Nephron (organoid): ENCODE measurements at regions not wholly inside any gene's neighbourhood (a gene's known extent, or its start where the extent isn't known, plus 50 kb on each side); places are given as distances from the start of the nearest gene placed in this dataset.

ENCODE experiments used
- H3K27ac Mint-ChIP-seq, 3 experiments: 2 replicates each; pipeline ENCODE4 v1.8.0; 2020; ENCODE audit warnings: mixed read lengths in 3 of 3, mild to moderate bottlenecking in 2 of 3, moderate library complexity in 1 of 3
- H3K27me3 Mint-ChIP-seq: 2 replicates; pipeline ENCODE4 v1.8.0; 2021; ENCODE audit warnings: low read depth, mild to moderate bottlenecking, moderate library complexity, mixed read lengths
- H3K36me3 Mint-ChIP-seq: 2 replicates; pipeline ENCODE4 v1.8.0; 2020; ENCODE audit warnings: low read depth, mixed read lengths
- H3K4me1 Mint-ChIP-seq: 2 replicates; pipeline ENCODE4 v1.8.0; 2020; ENCODE audit warnings: mixed read lengths
- H3K4me3 Mint-ChIP-seq, 3 experiments: 2 replicates each; pipeline ENCODE4 v1.8.0; 2020; ENCODE audit warnings: mild to moderate bottlenecking in 3 of 3, mixed read lengths in 3 of 3, moderate library complexity in 2 of 3
- H3K9me3 Mint-ChIP-seq: 2 replicates; pipeline ENCODE4 v1.8.0; 2020; ENCODE audit warnings: mixed read lengths
- CTCF ChIP-seq, 3 experiments: fragments of 200-600 bp; sonication (generic); IDR thresholded peaks; one replicate each; pipeline ENCODE4 v1.5.0; 2021; ENCODE audit warnings: antibody characterized with exemption in 3 of 3; ENCODE audit not compliant: unreplicated experiment in 3 of 3

GRCh38 chr12:112590281-112590680 lies 171.5 kb downstream of the PTPN11 start:
- Mint-ChIP-seq H3K27me3 (peaks cover 27% of the 10 kb centered on the region), H3K4me1 (no peaks in the 10 kb centered on the region), H3K4me3 (no peak overlapping the region), H3K27ac (no peak overlapping the region), H3K36me3 (no peaks in the 10 kb centered on the region), H3K9me3 (no peaks in the 10 kb centered on the region)
- no peak for TF ChIP-seq CTCF (IDR thresholded peaks at IDR 0.05; ENCODE audit: unreplicated experiment in 3 of 3)

DNA sequence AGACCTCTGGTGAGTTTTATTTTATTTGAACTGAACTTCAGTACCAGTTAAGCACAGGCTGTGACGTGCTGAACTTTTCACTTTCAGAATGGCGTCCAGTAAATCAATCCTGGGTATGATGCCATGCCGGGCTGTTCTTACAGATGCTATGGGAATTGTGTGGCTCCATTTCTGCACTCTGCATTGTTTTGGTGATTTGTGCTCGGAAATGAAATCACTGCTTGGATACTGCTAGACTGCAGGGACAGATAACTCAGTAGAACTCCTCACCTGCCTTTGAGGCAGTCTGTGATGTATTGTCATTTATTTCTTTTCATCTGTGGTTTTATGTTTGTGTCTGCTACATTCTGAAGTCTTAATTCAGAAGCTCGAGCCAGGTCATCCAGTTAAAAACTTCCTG lies 172.7 kb downstream of the PTPN11 start:
- TF ChIP-seq CTCF (IDR thresholded peaks at IDR 0.05; ENCODE audit: unreplicated experiment in 3 of 3): no peak
- Mint-ChIP-seq H3K4me3 (no peak overlapping the region), H3K36me3 (no peaks in the 10 kb centered on the region), H3K27me3 (peaks cover 36% of the 10 kb centered on the region), H3K27ac (no peak overlapping the region), H3K4me1 (no peaks in the 10 kb centered on the region), H3K9me3 (no peaks in the 10 kb centered on the region)

DNA sequence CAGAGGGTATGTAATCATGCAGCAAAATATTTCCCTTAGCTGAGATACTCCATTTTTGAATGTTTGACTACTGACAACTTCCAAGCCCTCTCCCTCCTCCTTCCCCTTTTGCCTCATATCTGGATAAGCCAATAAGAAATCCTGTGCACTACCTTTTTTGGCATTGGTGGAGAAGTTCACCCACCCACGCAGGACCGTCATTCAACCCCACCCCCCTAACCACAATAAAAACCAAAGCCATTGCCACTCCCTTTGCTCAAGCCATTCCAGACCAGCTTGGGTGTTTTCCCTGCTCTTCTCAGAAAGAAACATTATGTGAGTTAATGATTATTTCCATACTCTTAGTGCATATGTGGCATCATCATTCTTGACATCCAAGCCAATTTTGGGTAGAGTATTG lies 176.7 kb downstream of the PTPN11 start:
- H3K4me1 Mint-ChIP-seq: no peaks in the 10 kb centered on the region
- no peaks in the 10 kb centered on the region for H3K9me3 Mint-ChIP-seq
- H3K4me3 Mint-ChIP-seq: no peak overlapping the region
- TF ChIP-seq CTCF (IDR thresholded peaks at IDR 0.05; ENCODE audit: unreplicated experiment in 3 of 3): no peak
- no peak overlapping the region for H3K27ac Mint-ChIP-seq
- H3K27me3 Mint-ChIP-seq: peaks cover 26% of the 10 kb centered on the region
- H3K36me3 Mint-ChIP-seq: no peaks in the 10 kb centered on the region

DNA sequence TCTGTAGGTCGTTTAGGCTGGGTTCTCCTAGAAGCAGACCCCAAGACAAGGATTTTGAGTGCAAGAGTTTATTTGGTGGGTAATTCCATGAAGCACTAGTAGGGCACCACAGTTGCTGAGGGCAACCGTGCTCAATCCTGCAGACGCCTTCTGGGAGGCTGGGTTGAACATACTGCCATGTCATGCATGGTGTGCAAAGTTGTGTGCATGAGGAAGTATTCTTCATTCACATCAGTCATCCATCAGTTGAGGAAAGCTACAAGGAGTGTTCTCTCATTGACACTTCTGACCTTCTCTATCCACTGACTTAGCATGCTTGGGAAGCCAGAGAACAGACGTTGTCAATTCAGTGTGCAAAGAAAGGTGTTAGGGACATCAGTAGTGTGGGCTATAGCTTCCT lies 179.2 kb downstream of the PTPN11 start:
- H3K27me3 Mint-ChIP-seq: peaks cover 36% of the 10 kb centered on the region
- H3K4me3 Mint-ChIP-seq: no peak overlapping the region
- H3K9me3 Mint-ChIP-seq: no peaks in the 10 kb centered on the region
- H3K4me1 Mint-ChIP-seq: no peaks in the 10 kb centered on the region
- H3K27ac Mint-ChIP-seq: no peak overlapping the region
- TF ChIP-seq CTCF (IDR thresholded peaks at IDR 0.05; ENCODE audit: unreplicated experiment in 3 of 3): no peak
- no peaks in the 10 kb centered on the region for H3K36me3 Mint-ChIP-seq

GRCh38 chr12:112598626-112599025 lies 179.9 kb downstream of the PTPN11 start:
- TF ChIP-seq CTCF (IDR thresholded peaks at IDR 0.05; ENCODE audit: unreplicated experiment in 3 of 3): no peak
- H3K27me3 Mint-ChIP-seq: peaks cover 38% of the 10 kb centered on the region

GRCh38 chr12:112599871-112600270 lies 181.1 kb downstream of the PTPN11 start:
- H3K4me3 Mint-ChIP-seq: no peak overlapping the region
- H3K27ac Mint-ChIP-seq: no peak overlapping the region
- no peaks in the 10 kb centered on the region for H3K4me1 Mint-ChIP-seq
- no peaks in the 10 kb centered on the region for H3K36me3 Mint-ChIP-seq
- no peaks in the 10 kb centered on the region for H3K9me3 Mint-ChIP-seq
- no peak for TF ChIP-seq CTCF (IDR thresholded peaks at IDR 0.05; ENCODE audit: unreplicated experiment in 3 of 3)
- peaks cover 45% of the 10 kb centered on the region for H3K27me3 Mint-ChIP-seq

More at GRCh38 chr12:112598626-112599025, 179.9 kb downstream of the PTPN11 start:
- Mint-ChIP-seq H3K4me1 (no peaks in the 10 kb centered on the region), H3K9me3 (no peaks in the 10 kb centered on the region), H3K27ac (no peak overlapping the region), H3K4me3 (no peak overlapping the region), H3K36me3 (no peaks in the 10 kb centered on the region)
